ENCODE measurements at regions not wholly inside any gene's neighbourhood (a gene's known extent, or its start where the extent isn't known, plus 50 kb on each side); places are given as distances from the start of the nearest gene placed in this dataset.
"Not testable (repeated sequence)": the region's sequence is repeated elsewhere in the genome, so short reads cannot be mapped to it uniquely, and the experiment has no call there.

GRCh38 chr13:53266757-53267156 lies 238.1 kb downstream of the OLFM4 start:
- no peak for DNase-seq

- no peak for DNase-seq
These were observed 241.0 kb downstream of the OLFM4 start for GRCh38 chr13:53269634-53270033.

- DNase-seq, result no peak
These were observed 244.3 kb downstream of the OLFM4 start for GRCh38 chr13:53272873-53273272.

GRCh38 chr13:53276265-53276664 lies 247.7 kb downstream of the OLFM4 start:
- no peak for DNase-seq

- DNase-seq, result no peak
These were observed 253.1 kb downstream of the OLFM4 start for GRCh38 chr13:53281677-53282076.

GRCh38 chr13:53285896-53286430 lies 257.4 kb downstream of the OLFM4 start:
- DNase-seq, result no peak

GRCh38 chr13:53298396-53298795 lies 269.8 kb downstream of the OLFM4 start:
- DNase-seq, result no peak

- DNase-seq, result no peak
These were observed 272.8 kb downstream of the OLFM4 start for GRCh38 chr13:53301449-53301848.

- DNase-seq, result not testable (repeated sequence)
These were observed 276.8 kb downstream of the OLFM4 start for GRCh38 chr13:53305419-53305818.

GRCh38 chr13:53310786-53311185 lies 282.2 kb downstream of the OLFM4 start:
- no peak for DNase-seq

GRCh38 chr13:53311561-53311960 lies 282.9 kb downstream of the OLFM4 start:
- DNase-seq, result no peak

- no peak for DNase-seq
These were observed 292.7 kb downstream of the OLFM4 start for GRCh38 chr13:53321296-53321801.

GRCh38 chr13:53324656-53325055 lies 296.0 kb downstream of the OLFM4 start:
- no peak for DNase-seq

- no peak for DNase-seq
These were observed 298.1 kb downstream of the OLFM4 start for GRCh38 chr13:53326716-53327115.

GRCh38 chr13:53327680-53328315 lies 299.2 kb downstream of the OLFM4 start:
- DNase-seq, result no peak

- no peak for DNase-seq
These were observed 308.0 kb downstream of the OLFM4 start for GRCh38 chr13:53336441-53337160.

- no peak for DNase-seq
These were observed 310.1 kb downstream of the OLFM4 start for GRCh38 chr13:53338760-53339159.

GRCh38 chr13:53340505-53341143 lies 312.0 kb downstream of the OLFM4 start:
- DNase-seq, result no peak

- no peak for DNase-seq
These were observed 312.5 kb downstream of the OLFM4 start for GRCh38 chr13:53341144-53341510.

- no peak for DNase-seq
These were observed 314.2 kb downstream of the OLFM4 start for GRCh38 chr13:53342623-53343360.

- peak in 5 of 56 donors; percentile 1 to 17 (median 7) for DNase-seq
These were observed 314.7 kb downstream of the OLFM4 start for GRCh38 chr13:53343361-53343744.

- DNase-seq, result no peak
These were observed 322.4 kb downstream of the OLFM4 start for GRCh38 chr13:53351021-53351420.
